ENCODE measurements at regions not wholly inside any gene's neighbourhood (a gene's known extent, or its start where the extent isn't known, plus 50 kb on each side); places are given as distances from the start of the nearest gene placed in this dataset.

DNA sequence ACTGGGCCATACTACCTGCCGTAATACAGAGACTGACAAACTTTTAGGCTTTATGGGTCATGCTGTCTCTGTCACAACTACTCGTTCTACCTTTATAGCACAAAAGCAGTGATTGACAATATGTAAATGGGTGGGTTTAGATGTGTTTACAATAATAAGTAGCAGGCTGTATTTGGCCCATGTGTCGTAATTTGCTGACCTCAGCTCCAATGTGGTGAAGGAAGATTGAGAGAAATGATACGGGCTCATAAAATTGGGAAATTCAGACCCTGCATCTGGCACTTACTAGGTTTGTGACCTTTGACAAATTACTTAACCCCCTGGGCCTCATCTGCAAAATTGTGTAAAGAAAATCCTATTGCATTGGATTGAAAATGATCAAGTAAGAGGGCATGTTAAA, 150.8 kb upstream of the NPSR1 start:
- DNase-seq, result no peak
- no peak overlapping the region for H3K4me3 Mint-ChIP-seq
- Histone ChIP-seq H3K23me2 (ENCODE audit: insufficient read length, low read depth, low read length, poor library complexity, severe bottlenecking) (no peaks in the 10 kb centered on the region), H3K27me3 (ENCODE audit: insufficient read depth, low read length) (no peaks in the 10 kb centered on the region), H3K27ac (ENCODE audit: insufficient read length, low read depth, low read length) (no peak overlapping the region), H2AK5ac (ENCODE audit: insufficient read length, low read length) (no peak overlapping the region), H3K79me2 (ENCODE audit: insufficient read depth, low read length) (no peaks in the 10 kb centered on the region), H3K14ac (ENCODE audit: insufficient read depth, low read length) (no peak overlapping the region), H3K9me3 (ENCODE audit: control insufficient read depth, low read depth, low read length) (no peaks in the 10 kb centered on the region), H2BK20ac (ENCODE audit: low read depth, low read length, poor library complexity, severe bottlenecking) (no peak overlapping the region), H3K79me1 (ENCODE audit: insufficient read depth, low read depth, low read length, poor library complexity, severe bottlenecking) (no peaks in the 10 kb centered on the region), H3K9ac (ENCODE audit: extremely low read depth, insufficient read length, low read length) (no peak overlapping the region), H4K5ac (ENCODE audit: insufficient read length, low read depth, low read length) (no peak overlapping the region), H4K20me1 (ENCODE audit: control insufficient read depth, insufficient read depth, insufficient read length) (no peaks in the 10 kb centered on the region), H2AFZ (ENCODE audit: low read length) (no peak overlapping the region), H3T11ph (ENCODE audit: low read length) (no peak overlapping the region), H3K56ac (ENCODE audit: insufficient read length, low read depth, low read length) (no peak overlapping the region), H3K18ac (ENCODE audit: insufficient read length, low read depth, low read length) (no peak overlapping the region), H3K4me2 (ENCODE audit: insufficient read depth, insufficient read length, low read length) (no peak overlapping the region), H4K8ac (replicated peaks; ENCODE audit: insufficient read length, low read depth, low read length) (no peak overlapping the region), H2BK5ac (ENCODE audit: insufficient read length, low read length) (no peak overlapping the region), H3K23ac (ENCODE audit: insufficient read length, low read depth, low read length) (no peak overlapping the region), H2BK120ac (ENCODE audit: low read depth, low read length, poor library complexity, severe bottlenecking) (no peak overlapping the region), H2BK15ac (ENCODE audit: low read depth, low read length) (no peak overlapping the region), H3K4me1 (ENCODE audit: insufficient read depth, low read length) (no peaks in the 10 kb centered on the region), H3K4ac (ENCODE audit: low read depth, low read length) (no peak overlapping the region), H2BK12ac (ENCODE audit: insufficient read length, low read depth, low read length) (no peak overlapping the region), H4K91ac (ENCODE audit: insufficient read length, low read depth, low read length) (no peak overlapping the region)
- H3K36me3 Mint-ChIP-seq (ENCODE audit: insufficient read depth in 1 of 3, low read depth in 3 of 3), result peaks cover 2 to 12% (median 7%) of the 10 kb centered on the region in 3 experiments
- no peak overlapping the region; a peak in 1 of 7 replicates for H3K27ac Mint-ChIP-seq
- H3K27me3 Mint-ChIP-seq (ENCODE audit: low read depth), result no peaks in the 10 kb centered on the region; the same call in 1 of the 2 replicates
- H3K4me1 Mint-ChIP-seq, result peaks cover 8 to 12% of the 10 kb centered on the region in 2 experiments
- no CpG with 5 or more reads among the region's 4 CpGs for WGBS (ENCODE audit: extremely low coverage, insufficient read length, low lambda C conversion rate)
- H3K9me3 Mint-ChIP-seq, result peaks cover 14 to 18% of the 10 kb centered on the region in 2 experiments; a peak in 4 of 5 replicates
- TF ChIP-seq, protein P1, sequence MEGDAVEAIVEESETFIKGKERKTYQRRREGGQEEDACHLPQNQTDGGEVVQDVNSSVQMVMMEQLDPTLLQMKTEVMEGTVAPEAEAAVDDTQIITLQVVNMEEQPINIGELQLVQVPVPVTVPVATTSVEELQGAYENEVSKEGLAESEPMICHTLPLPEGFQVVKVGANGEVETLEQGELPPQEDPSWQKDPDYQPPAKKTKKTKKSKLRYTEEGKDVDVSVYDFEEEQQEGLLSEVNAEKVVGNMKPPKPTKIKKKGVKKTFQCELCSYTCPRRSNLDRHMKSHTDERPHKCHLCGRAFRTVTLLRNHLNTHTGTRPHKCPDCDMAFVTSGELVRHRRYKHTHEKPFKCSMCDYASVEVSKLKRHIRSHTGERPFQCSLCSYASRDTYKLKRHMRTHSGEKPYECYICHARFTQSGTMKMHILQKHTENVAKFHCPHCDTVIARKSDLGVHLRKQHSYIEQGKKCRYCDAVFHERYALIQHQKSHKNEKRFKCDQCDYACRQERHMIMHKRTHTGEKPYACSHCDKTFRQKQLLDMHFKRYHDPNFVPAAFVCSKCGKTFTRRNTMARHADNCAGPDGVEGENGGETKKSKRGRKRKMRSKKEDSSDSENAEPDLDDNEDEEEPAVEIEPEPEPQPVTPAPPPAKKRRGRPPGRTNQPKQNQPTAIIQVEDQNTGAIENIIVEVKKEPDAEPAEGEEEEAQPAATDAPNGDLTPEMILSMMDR (conservative IDR thresholded peaks at IDR 0.05), result no peak

All from H9 (cell line).